ENCODE measurements at regions not wholly inside any gene's neighbourhood (a gene's known extent, or its start where the extent isn't known, plus 50 kb on each side); places are given as distances from the start of the nearest gene placed in this dataset.

GRCh38 chr6:2491137-2491536 lies 245.7 kb upstream of the GMDS start:
- no peak for ATAC-seq
- no peak for DNase-seq
- H3K36me3 ChIP-seq = no peaks in the 10 kb centered on the region
- TF ChIP-seq, protein P1, sequence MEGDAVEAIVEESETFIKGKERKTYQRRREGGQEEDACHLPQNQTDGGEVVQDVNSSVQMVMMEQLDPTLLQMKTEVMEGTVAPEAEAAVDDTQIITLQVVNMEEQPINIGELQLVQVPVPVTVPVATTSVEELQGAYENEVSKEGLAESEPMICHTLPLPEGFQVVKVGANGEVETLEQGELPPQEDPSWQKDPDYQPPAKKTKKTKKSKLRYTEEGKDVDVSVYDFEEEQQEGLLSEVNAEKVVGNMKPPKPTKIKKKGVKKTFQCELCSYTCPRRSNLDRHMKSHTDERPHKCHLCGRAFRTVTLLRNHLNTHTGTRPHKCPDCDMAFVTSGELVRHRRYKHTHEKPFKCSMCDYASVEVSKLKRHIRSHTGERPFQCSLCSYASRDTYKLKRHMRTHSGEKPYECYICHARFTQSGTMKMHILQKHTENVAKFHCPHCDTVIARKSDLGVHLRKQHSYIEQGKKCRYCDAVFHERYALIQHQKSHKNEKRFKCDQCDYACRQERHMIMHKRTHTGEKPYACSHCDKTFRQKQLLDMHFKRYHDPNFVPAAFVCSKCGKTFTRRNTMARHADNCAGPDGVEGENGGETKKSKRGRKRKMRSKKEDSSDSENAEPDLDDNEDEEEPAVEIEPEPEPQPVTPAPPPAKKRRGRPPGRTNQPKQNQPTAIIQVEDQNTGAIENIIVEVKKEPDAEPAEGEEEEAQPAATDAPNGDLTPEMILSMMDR (IDR thresholded peaks at IDR 0.05) = no peak
- no peak overlapping the region for H3K27ac ChIP-seq
- H3K27me3 ChIP-seq = no peaks in the 10 kb centered on the region
- no peaks in the 10 kb centered on the region for H3K9me3 ChIP-seq
- intact Hi-C loops (cut with DNase I) = no loop called here
- no peak overlapping the region for H3K4me3 ChIP-seq
- no peaks in the 10 kb centered on the region for H3K4me1 ChIP-seq

- no peak overlapping the region for H3K4me3 ChIP-seq
- H3K9me3 ChIP-seq = peaks cover 0 to 4% of the 10 kb centered on the region in 2 donors
- TF ChIP-seq, protein P1 (IDR thresholded peaks at IDR 0.05) = no peak
- ATAC-seq (no peak), DNase-seq (no peak)
- H3K4me1 ChIP-seq = no peaks in the 10 kb centered on the region
- H3K36me3 ChIP-seq = no peaks in the 10 kb centered on the region
- intact Hi-C loops (cut with DNase I) = no loop called here
- H3K27ac ChIP-seq = no peak overlapping the region
- H3K27me3 ChIP-seq = no peaks in the 10 kb centered on the region
Observed at GRCh38 chr6:2488578-2488977, 243.2 kb upstream of the GMDS start.

- ATAC-seq = no peak
- Histone ChIP-seq H3K4me1 (peaks cover 0 to 5% of the 10 kb centered on the region in 2 donors), H3K27ac (no peak overlapping the region), H3K4me3 (no peak overlapping the region), H3K9me3 (peaks cover 0 to 17% of the 10 kb centered on the region in 2 donors), H3K36me3 (no peaks in the 10 kb centered on the region), H3K27me3 (no peaks in the 10 kb centered on the region)
- DNase-seq = no peak
- TF ChIP-seq, protein P1 (IDR thresholded peaks at IDR 0.05) = no peak
- intact Hi-C loops (cut with DNase I) = no loop called here
Observed at GRCh38 chr6:2485116-2485515, 239.7 kb upstream of the GMDS start.

- intact Hi-C loops (cut with DNase I) = no loop called here
- ATAC-seq = no peak
- H3K36me3 ChIP-seq = no peaks in the 10 kb centered on the region
- no peaks in the 10 kb centered on the region for H3K27me3 ChIP-seq
- peaks cover 0 to 17% of the 10 kb centered on the region in 2 donors for H3K9me3 ChIP-seq
- DNase-seq = no peak
- TF ChIP-seq, protein P1 (IDR thresholded peaks at IDR 0.05) = no peak
- no peak overlapping the region for H3K27ac ChIP-seq
- H3K4me1 ChIP-seq = peaks cover 0 to 8% of the 10 kb centered on the region in 2 donors
- H3K4me3 ChIP-seq = no peak overlapping the region
Observed at GRCh38 chr6:2482773-2483172, 237.4 kb upstream of the GMDS start.

DNA sequence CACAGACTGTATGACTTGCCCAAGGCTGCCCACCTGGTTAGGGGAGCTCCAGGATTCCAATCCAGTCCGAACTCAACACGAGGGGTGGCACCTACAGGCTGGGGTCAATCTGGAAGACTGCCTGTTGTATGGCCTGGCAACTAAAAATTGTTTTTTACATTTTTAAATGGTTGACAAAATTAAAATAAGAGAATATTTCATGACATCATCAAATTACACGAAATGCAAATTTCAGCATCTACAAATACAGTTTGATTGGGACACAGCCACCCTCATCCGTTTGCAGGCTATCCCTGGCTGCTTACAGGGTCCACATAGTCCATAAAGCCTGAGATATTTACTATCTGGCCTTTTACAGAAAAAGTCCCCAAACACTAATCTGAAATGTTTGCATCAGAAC lies 235.9 kb upstream of the GMDS start:
- Histone ChIP-seq H3K4me1 (peaks cover 0 to 8% of the 10 kb centered on the region in 2 donors), H3K4me3 (no peak overlapping the region)
- ATAC-seq = no peak

More for the DNA sequence above, 235.9 kb upstream of the GMDS start:
- no peak for DNase-seq
- intact Hi-C loops (cut with DNase I) = no loop called here
- no peaks in the 10 kb centered on the region for H3K36me3 ChIP-seq
- H3K9me3 ChIP-seq = peaks cover 0 to 17% of the 10 kb centered on the region in 2 donors
- no peak overlapping the region for H3K27ac ChIP-seq
- no peaks in the 10 kb centered on the region for H3K27me3 ChIP-seq
- TF ChIP-seq, protein P1 (IDR thresholded peaks at IDR 0.05) = no peak

Measured in left lung (tissue), 4 donors.